Occipital lobe (tissue), 1 donor: ENCODE measurements at regions not wholly inside any gene's neighbourhood (a gene's known extent, or its start where the extent isn't known, plus 50 kb on each side); places are given as distances from the start of the nearest gene placed in this dataset.

Source experiments
- DNase-seq: peaks from one replicate; lab custom pipeline; 2025; lab: John Stamatoyannopoulos, UW

DNA sequence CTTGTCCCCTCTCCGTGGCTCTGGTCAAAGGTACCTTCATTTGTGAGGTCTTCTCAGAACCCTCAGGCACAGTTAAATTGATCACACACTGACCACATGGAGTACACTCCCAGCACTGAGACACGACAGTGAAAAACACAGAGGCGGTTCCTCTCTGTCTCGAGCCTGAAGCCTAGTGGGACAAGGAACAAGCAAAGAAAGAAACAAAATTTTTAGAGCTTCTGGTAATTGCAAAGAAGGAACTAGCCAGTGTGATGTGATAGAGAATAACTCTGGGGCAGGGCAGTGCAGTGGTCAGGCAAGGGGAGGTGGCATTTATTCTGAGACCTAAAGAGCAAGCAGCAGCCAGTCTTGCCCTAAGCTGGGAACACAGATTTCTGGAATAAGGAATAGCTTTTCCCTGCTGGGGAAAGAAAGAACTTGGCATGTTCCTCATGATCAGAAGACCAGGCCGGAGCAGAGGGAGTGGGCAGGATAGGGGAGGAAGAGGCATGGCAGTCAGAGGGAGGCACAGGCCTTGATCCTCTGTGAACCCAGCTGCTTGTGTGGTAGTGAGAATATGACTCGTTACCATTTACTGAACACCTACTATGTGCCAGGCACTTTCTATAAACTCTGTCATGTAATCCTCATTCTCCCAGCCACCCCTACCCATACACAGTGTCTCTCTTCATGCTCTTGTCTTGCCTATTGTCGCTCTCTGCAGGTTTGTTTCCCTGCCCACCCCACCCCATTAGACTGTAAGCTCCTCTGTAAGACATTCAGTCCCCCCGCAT lies 262.3 kb upstream of the HES1 start:
- no peak for DNase-seq

DNA sequence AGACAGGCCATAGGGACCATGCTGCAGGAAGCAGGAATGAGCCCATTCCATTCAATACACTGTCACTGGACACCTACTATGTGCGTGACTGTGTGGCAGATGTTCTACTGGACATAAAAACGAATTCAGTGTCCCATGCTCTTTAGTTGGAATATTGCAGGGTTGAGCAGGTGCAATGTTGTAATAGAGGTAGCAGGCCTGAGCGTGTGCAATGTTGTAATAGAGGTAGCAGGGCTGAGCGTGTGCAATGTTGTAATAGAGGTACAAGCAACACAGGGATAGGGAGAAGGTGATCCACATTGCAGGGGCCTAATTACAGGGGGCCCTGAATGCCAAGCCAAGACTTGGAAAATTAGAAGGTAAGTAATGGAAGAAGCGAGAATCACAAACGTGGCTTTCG lies 261.4 kb upstream of the HES1 start:
- no peak for DNase-seq

DNA sequence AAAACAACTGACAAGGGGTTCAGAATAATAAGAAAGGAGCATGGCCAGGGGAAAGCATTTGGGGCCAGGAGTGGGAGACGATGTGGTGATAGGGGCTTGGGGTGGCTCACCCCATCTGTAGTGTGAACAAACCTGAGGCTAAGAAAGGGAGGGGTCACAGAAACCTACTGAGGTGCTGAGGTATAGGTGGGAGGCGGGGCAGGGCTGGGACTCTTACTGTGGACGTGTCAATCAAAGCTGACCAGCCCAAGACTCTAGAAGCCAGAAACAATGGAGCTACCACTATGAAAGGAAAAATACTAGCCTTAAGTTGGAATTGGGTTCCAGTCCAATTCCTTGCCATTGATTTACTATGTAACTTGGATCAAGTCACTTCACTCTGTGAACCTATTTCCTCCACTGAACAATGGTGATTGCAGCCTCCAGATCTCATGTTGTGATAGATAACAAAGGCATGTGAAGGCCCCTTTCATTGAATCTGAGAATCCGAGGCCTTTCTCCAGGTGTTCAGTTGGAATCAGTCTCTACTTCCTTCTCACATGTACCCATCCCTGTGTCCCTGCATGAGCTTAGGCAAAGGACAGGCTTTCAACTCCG lies 260.9 kb upstream of the HES1 start:
- no peak for DNase-seq

DNA sequence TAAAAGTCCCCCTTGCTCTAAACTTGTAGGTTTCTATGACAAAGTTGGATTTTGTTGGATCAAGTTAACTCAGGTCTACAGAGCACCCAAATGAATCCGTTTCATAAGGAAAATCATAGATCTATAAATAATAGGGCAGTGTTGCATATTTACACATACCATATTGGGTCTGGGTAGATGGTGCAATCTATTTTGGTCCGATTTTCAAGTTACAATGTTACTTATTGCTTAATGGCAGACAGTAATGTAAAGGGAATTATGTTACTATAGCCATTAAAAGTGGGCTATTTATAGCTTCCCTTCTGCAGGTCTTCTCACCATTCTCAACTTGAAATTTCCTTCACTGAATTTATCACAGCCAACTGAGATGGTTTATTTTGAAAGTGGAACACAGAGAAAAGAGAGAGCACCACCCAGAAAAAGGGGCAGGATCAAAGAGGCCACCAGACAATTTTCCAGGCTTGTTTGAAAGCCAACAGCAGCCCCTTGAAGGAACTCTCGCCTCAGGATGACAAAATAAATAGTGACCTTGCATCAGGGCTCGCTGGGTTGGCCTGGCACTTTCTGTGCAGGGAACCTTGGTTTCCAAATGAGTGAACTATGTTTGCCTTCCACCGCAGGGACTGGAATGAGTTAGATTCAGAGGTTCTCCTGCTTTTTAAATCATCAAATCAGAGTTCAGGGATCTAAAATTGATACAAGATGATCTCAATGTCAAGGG lies 260.2 kb upstream of the HES1 start:
- no peak for DNase-seq

DNA sequence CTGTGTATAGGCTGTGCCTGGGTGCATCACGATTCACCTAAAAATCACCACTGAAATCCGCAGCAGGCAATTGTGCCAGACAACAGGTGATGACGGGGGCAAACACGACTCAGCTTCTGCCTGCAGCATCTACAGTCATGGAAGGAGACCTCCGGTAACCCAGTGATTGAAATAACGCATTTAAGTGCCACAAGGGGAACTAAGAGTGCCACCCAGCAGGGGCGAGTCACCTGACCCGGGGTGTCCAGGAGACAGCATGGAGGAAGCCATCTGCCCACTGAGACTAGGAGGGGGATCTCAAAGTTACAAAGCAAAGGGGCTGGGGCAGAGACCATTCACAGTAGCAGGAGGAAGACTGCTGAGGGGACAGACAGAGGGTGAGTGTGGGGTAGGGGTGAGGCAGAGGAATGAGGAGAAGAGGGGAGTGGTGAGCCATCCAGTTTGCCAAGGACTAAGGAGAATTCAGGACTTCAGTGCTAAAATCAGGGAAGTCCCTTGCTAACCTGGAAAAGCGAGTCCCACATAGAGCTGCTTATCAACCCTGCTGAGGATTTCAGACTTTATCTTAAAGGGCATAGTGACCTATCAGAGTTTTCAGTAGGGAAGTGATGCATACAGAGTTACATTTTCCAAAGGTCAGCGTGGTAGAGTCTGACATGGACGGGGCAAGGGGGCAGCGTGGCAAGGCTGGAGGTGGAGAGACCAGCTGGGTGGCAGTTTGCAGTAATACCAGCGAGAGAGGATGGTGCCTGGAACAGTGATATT lies 256.7 kb upstream of the HES1 start:
- DNase-seq: no peak

DNA sequence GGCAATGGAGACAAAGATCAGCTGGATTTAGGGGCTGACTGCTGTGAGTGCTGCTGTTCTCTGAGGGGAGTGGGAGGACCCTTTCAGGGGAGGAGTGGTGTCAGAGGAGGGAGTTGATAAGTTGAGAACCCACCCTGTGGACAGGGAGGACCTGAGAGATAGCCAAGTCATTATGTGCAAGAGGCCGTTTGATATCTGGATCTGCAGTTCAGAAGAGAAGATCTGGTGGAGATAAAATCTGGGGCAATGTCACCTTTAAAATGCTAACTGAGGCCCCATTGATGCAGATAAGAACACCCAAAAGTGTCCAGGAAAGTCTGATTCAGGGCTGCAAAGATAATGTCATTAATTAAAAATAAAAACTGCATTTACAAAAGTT lies 256.1 kb upstream of the HES1 start:
- no peak for DNase-seq

DNA sequence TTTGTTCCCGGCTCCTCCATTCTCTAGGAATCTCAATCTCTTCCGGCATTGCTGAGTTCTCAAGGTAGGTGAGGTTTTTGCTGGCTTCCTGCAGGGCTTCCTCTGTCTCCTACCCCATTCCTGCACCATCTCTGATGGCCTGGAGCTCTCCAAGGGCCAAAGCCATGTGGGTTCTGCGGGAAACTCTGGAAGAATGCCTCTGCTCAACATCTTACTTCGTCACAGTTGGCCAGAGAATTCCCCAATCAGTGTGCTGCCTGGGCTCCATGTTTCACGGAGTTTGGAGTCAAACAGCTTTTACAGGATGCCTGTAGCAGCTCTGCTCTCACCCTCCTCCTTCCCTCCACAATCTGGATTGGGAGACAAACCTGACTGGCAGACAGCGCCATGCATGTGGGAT lies 253.9 kb upstream of the HES1 start:
- no peak for DNase-seq

DNA sequence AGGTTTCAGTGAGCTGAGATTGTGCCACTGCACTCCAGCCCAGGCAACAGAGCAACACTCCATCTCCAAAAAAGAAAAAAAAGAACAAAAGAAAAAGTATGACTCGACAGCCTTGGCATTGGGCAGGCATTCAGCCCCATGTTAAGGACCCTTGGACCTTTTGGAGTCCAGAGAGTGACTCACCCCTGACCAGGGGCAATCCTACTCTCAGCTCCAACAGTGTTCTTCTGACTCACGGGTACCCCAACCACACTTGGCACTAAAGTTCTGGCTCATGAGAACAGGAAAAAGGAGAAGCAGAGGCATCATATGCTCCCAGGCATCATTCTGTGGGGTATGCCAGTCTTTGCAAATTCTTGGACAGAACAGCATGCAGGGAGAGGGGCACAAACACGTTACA lies 252.4 kb upstream of the HES1 start:
- DNase-seq: no peak

DNA sequence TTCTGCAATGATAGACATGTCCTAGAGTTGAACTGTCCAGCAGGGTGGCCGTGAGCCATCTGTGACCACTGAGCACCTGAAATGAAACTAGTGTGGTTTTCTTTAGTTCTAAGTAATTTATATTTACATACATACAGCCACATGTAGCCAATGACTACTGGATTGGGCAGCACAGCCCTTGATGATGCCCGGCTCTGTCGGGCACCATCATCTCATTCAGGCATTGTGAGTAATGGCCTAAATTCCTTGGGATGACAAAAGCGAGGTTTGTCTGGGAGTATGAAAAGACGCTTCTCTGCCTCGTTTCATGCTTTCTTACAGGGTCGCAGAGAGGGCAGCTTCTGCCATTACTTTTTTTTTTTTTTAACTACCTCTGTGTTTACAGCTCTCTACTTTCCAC lies 251.9 kb upstream of the HES1 start:
- no peak for DNase-seq

DNA sequence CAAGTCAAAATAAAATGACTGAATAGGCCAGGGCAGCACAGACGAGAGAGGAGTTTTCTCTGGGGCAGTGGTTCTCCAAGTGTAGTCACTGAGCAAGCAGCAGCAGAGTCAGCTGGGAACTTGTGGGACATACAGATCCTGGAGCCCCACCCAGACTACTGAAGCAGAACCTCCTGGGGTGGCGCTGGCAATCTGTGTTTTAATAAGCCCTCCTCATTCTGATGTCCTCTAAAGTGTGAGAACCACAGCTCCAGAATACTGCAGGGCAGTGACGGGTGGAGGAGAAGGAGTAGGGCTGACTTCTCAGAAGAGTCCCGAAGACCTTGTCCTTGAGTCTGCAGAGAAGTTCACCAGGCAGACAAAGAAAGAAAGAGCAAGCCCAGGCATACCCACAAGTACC lies 251.3 kb upstream of the HES1 start:
- no peak for DNase-seq

DNA sequence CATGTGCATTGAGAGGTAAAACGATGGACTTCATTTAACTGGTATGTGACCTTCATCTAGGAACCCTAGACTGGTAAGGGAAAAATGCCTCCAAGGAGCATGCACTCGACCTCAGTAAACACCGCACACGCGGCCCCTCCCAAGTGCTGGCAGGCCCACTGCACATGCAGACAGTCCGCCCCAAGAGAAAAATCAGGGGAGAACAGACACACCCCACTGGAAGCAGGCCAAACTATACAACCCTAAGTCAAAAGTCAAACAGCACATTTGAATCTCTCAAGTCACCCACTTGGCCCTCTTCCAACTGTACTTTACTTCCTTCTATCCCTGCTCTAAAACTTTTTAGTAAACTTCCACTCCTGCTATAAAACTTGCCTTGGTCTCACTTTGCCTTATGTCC lies 250.1 kb upstream of the HES1 start:
- DNase-seq: no peak

DNA sequence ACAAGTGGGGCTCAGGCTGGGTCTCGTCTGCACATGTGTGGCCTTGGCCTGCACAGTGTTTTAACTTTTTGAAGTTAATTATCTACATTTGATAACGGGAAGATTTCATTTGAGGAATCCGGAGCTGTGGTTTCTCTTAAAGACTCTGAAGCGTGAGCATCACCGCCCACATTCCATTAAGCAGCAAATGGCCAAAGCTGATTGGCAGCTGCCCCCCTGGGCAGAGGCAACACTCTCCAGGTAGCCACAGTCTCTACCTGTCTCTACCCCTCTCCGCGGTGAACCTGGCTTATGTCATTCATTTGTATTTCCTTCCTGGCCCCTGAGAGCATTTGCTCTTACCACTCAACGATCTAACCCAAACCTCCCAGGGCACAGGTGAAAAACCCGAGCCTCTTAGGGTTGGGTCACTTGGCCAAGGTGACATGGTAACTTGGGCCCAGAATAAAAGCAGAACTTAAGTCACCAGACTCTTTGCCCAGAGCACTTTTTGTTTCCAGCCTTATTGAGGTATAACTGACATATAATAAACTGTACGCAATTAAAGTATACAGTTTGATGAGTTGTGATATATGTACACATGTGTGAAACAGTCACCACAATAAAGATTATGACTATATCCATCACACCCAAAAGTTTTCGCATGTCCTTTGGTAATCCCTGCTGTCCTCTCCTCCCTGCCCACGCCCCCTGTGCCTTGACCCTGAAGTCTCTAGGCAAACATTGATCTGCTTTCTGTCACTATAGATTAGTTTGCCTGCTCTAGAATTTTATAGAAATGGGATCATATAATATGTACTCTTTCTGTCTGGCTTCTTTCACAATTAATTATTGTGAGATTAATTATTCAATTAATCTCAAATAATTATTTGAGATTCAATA lies 245.7 kb upstream of the HES1 start:
- no peak for DNase-seq

DNA sequence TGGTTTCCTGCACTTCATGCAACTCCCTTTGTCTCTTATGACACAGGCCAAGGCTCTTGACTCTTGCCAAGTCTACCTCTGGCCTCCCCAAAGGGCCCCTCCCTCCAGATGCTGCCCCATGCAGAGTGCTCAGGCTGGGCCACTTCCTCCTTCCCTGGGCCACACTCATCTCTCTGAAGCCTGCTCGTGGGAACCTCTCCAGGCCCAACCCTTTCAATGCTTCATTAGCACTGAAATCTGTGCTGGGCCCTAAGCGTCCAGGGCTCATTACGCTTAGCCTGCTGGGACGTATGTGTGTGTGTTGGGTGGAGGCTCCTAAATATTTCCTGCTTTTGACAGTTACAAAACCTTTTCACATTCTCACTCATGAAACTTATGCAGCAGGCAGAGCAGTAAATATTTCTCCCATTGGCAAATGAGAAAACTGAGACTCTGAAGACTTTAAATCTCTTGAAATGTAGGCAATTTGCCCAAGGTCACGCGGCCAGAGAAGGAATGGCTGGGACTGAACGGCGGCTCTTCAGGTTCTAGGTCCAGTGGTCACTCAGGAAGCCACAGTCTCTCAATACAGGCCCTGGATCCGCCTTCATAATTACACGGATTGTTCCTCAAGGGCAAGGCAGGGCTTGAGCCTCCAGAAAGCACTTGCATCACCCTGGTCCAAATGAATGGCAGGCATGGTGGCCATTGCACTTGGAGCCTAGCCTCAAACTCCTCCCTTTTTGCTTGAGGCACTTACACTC lies 241.7 kb upstream of the HES1 start:
- DNase-seq: no peak

DNA sequence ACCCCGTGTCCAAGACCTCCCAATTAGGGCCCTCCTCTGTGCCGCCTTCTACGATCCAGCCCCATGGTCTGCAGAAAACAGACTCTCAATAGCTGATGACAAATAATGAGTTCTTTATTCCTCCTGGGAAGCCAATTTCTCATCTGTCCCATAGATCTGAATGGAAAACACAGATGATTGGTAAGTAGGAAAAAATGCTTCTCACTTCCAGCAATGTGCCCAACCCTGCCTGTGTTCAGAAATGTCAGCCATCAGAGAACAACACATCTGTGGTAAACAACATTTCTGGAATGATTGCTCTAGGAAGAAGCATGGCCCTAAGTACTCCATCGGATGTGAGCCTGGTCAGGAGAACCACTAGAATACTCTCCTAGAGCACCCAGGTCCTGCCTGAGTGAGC lies 240.5 kb upstream of the HES1 start:
- no peak for DNase-seq

DNA sequence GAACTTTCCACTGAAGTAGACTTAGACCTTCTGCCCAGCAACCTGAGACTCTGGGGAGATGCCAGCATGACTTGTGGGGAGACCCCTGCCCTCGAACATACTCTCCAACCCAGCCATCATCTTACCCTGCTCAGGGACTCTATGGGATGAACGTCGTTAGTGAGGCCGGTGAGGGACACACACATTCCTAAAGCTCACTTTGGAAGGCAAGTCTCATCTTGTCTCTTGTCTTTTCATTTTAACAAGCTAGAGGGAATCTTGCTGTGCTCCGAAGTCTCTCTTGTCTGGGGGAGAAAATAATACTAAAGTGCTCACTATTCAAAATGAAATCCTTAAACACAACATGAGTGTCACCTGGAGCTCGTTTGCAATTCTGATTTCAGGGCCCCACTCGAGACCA lies 239.5 kb upstream of the HES1 start:
- DNase-seq: no peak

DNA sequence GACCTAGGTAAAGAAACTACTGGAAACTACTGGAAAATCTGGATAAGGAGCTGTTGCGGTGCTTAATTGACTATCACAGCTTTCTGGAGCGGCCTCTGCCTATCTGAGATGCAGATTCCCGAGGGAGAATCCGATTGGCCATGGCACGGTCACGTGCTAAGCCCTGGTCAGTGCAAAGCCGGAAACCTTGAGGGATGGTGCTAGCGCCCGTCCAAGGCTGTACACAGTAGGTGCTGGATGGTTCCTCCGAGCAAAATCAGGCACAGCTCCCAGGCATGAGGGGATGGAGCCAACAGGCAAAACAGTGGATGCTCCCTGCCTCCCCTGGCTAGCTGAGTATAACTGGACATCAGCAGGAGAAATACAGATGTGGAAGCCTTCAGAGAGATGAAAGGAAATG lies 238.7 kb upstream of the HES1 start:
- no peak for DNase-seq

DNA sequence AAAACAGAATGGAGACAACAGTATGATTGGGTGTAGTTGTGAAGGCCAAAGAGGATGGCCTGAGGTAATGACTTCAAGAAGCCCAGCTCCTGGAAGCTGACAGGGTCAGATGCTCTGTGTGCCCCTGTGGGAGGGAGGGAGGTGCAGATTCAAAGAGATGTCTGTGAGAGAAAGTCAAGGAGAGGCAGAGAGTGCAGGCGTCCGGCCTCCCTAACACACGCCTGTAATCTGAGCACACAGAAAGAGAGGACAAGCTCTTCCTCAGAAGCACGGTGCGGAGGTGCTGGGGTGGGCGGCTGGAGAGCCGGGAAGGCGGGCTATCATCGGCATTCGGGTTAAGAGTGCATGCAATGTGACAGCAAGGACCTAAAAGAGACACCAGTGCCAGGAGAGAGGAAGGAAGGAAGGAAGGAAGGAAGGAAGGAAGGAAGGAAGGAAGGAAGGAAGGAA lies 238.2 kb upstream of the HES1 start:
- no peak for DNase-seq

DNA sequence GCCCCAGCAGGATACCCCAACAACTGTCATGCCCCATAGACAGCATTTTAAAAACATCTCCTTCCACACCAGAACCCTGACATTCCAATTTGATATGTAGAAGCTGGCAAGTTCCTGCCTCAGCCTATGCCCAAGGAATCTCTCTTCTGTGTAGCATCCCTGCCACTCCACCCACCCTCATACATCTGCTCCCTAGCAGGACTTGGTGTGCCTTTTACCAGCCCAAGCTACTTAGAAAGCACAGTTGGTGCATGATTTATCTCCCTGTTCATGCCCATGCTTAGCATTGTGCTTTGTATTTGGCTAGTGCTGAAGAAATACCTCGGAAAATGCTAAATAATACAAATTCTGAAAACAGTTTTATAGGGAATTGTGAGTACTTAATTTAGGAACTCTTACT lies 236.9 kb upstream of the HES1 start:
- no peak for DNase-seq

DNA sequence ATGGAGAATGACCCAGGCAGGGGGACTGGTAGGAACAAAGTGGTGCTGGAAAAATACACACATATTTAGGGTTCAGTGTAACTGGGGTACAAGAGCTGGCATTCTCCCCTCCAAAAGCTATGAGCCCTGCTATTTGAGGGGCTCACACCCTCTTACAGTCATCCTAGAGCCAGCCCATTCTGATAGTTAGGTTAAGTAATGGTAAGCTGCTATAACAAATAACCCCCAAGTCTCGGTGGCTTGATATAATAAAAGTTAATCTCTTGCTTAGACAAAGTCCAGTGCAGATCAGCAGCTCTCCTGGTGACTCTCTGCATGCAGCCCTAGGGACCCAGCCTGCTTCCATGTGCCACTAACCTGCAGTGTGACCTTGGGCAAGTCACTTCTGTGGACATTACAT lies 234.9 kb upstream of the HES1 start:
- DNase-seq: no peak
